ENCODE measurements at regions not wholly inside any gene's neighbourhood (a gene's known extent, or its start where the extent isn't known, plus 50 kb on each side); places are given as distances from the start of the nearest gene placed in this dataset.

DNA sequence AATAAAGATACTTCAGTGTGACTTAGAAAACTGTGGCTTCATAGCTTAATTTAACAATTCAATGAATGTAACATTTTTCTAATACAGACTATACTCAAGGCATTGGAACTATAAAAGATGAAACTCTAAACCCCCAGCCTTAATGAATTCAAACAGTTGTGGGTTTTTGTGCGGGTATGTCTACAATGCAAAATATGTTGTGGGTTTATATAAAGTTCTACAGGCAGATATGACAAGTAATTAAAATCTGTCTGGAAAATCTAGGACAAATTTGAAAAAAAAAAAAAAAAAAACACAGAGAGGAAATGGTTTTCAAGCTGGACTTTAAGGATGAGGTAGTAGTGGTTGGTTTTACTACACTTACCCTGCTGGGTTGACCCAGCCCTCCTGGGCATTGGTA lies 467.5 kb upstream of the TLE4 start:
- H3K36me3 ChIP-seq (ENCODE audit: control insufficient read depth in 2 of 2, insufficient read depth in 2 of 2, low read length in 2 of 2), result no peaks in the 10 kb centered on the region

DNA sequence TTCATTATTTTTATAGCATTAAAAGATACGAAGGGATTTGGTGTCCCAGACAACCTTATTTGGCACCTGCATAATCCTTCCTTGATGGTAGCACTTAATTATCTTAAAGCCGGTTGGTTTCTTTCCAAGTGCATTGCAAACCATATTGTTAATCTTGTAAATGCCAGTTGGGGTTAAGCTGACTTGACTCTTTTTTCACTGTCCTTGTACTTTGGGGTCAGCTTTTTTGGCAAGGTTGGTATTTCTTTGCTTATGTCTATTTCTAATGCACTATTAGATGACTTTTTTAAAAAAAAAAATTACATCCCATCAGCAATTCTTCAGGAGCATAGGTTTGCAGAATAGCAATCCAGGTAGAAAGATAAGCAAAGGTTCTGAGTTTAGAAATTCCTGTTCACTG lies 466.8 kb upstream of the TLE4 start:
- Histone ChIP-seq H3K36me3 (ENCODE audit: control insufficient read depth in 2 of 2, insufficient read depth in 2 of 2, low read length in 2 of 2) (no peaks in the 10 kb centered on the region), H3K9me3 (ENCODE audit: control insufficient read depth in 2 of 2, low read length in 2 of 2) (no peaks in the 10 kb centered on the region), H3K27ac (ENCODE audit: low read length) (no peak overlapping the region), H3K9ac (ENCODE audit: low read length in 2 of 2) (no peak overlapping the region), H3K4me1 (ENCODE audit: control insufficient read depth, insufficient read depth, low read length) (no peaks in the 10 kb centered on the region), H3K4me3 (ENCODE audit: low read length in 2 of 2) (no peak overlapping the region), H3K27me3 (ENCODE audit: control insufficient read depth in 1 of 2, insufficient read depth in 2 of 2, low read length in 2 of 2) (no peaks in the 10 kb centered on the region)

More for the DNA sequence above, 467.5 kb upstream of the TLE4 start:
- H3K27ac ChIP-seq (ENCODE audit: low read length), result no peak overlapping the region
- H3K9me3 ChIP-seq (ENCODE audit: control insufficient read depth in 2 of 2, low read length in 2 of 2), result no peaks in the 10 kb centered on the region
- no peaks in the 10 kb centered on the region for H3K27me3 ChIP-seq (ENCODE audit: control insufficient read depth in 1 of 2, insufficient read depth in 2 of 2, low read length in 2 of 2)
- no peak overlapping the region for H3K9ac ChIP-seq (ENCODE audit: low read length in 2 of 2)
- H3K4me3 ChIP-seq (ENCODE audit: low read length in 2 of 2), result no peak overlapping the region
- H3K4me1 ChIP-seq (ENCODE audit: control insufficient read depth, insufficient read depth, low read length), result no peaks in the 10 kb centered on the region

DNA sequence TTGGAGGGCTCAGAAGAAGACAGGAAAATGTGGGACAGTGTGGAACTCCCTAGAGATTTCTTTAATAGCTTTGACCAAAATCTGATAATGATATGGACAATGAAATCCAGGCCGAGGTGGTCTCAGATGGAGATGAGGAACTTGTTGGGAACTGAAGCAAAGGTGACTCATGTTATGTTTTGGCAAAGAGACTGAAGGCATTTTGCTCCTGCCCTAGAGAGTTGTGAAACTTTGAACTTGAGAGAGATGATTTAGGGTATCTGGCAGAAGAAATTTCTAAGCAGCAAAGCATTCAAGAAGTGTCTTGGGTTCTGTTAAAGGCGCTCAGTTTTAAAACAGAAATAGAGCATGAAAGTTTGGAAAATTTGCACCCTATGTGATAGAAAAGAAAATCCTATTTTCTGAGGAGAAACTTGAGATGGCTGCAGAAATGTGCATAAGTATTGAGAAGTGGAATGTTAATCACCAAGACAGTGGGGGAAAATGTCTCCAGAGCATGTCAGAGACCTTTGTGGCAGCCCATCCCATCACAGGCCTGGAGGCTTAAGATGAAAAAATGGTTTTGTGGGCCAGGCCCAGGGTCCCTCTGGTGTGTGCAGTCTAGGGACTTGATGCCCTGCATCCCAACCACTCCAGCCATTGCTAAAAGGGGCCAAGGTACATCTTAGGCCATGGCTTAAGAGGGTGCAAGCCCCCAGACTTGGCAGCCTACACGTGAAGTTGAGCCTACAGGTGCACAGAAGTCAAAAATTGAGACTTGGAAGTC lies 463.7 kb upstream of the TLE4 start:
- no peak overlapping the region for H3K4me3 ChIP-seq (ENCODE audit: low read length in 2 of 2)
- no peak overlapping the region for H3K27ac ChIP-seq (ENCODE audit: low read length)
- H3K9ac ChIP-seq (ENCODE audit: low read length in 2 of 2), result no peak overlapping the region
- H3K36me3 ChIP-seq (ENCODE audit: control insufficient read depth in 2 of 2, insufficient read depth in 2 of 2, low read length in 2 of 2), result no peaks in the 10 kb centered on the region
- no peaks in the 10 kb centered on the region for H3K27me3 ChIP-seq (ENCODE audit: control insufficient read depth in 1 of 2, insufficient read depth in 2 of 2, low read length in 2 of 2)
- no peaks in the 10 kb centered on the region for H3K4me1 ChIP-seq (ENCODE audit: control insufficient read depth, insufficient read depth, low read length)
- H3K9me3 ChIP-seq (ENCODE audit: control insufficient read depth in 2 of 2, low read length in 2 of 2), result no peaks in the 10 kb centered on the region

DNA sequence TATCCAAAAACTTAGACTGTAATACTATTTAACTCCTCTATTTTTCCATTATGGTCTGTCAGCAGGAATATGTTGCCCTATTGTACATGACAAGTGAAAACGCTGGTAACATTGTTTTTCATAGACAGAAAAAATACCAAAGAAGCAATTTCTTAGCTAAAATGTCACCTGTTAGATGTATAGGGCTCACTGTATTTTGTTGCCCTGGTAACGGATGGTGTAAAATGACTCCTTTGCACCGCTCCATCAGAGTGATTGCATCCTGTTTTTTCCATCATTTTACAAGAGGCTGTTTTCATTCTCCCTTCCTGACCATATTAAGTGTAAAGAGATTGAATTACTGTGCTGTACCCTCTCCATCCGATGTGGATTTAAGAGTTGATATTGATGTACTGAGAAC lies 460.1 kb upstream of the TLE4 start:
- Histone ChIP-seq H3K9ac (ENCODE audit: low read length in 2 of 2) (no peak overlapping the region), H3K4me3 (ENCODE audit: low read length in 2 of 2) (no peak overlapping the region)

DNA sequence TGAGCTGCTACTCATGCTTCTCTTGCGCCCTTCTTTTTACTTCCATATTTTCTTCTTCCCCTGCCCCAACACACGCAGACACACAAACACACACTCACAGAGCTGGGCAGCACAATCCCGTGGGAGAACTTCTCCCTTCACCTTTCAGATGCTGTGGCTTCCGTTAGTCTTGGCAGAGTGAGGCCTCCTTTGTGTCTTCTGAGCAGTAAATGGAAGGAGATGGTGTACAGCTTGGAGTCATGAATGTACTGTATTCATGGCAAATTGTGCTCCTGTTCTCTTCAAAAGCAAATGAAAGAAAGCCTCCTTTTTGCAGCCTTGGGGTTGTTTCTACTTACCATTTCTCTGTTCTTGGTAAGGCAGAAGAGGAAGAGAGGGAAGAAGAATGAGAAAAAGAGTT lies 456.6 kb upstream of the TLE4 start:
- no peak overlapping the region for H3K27ac ChIP-seq (ENCODE audit: low read length)
- H3K36me3 ChIP-seq (ENCODE audit: control insufficient read depth in 2 of 2, insufficient read depth in 2 of 2, low read length in 2 of 2), result no peaks in the 10 kb centered on the region
- H3K9me3 ChIP-seq (ENCODE audit: control insufficient read depth in 2 of 2, low read length in 2 of 2), result no peaks in the 10 kb centered on the region
- no peaks in the 10 kb centered on the region for H3K4me1 ChIP-seq (ENCODE audit: control insufficient read depth, insufficient read depth, low read length)
- no peak overlapping the region for H3K9ac ChIP-seq (ENCODE audit: low read length in 2 of 2)
- H3K27me3 ChIP-seq (ENCODE audit: control insufficient read depth in 1 of 2, insufficient read depth in 2 of 2, low read length in 2 of 2), result no peaks in the 10 kb centered on the region
- no peak overlapping the region for H3K4me3 ChIP-seq (ENCODE audit: low read length in 2 of 2)

More for the DNA sequence above, 460.1 kb upstream of the TLE4 start:
- Histone ChIP-seq H3K9me3 (ENCODE audit: control insufficient read depth in 2 of 2, low read length in 2 of 2) (no peaks in the 10 kb centered on the region), H3K27me3 (ENCODE audit: control insufficient read depth in 1 of 2, insufficient read depth in 2 of 2, low read length in 2 of 2) (no peaks in the 10 kb centered on the region), H3K4me1 (ENCODE audit: control insufficient read depth, insufficient read depth, low read length) (no peaks in the 10 kb centered on the region), H3K36me3 (ENCODE audit: control insufficient read depth in 2 of 2, insufficient read depth in 2 of 2, low read length in 2 of 2) (no peaks in the 10 kb centered on the region), H3K27ac (ENCODE audit: low read length) (no peak overlapping the region)

DNA sequence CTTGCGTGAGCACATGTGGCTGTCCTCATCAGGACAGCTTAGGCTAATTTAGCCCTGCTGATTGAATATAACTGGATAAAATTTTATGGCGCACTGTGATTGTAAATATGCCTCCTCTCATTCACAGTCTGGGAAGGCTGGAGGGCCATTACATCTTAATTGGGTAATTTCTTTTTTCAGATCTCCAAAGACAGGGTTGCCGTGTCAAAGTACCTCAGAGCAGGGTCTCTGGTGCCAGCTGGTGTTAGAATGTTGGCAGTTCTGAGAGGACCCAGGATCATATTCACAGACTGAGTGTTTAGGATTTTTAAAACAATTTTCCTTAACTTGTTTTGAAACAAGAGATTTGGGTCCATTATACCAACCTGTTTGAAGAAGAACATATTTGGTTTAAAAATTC lies 455.7 kb upstream of the TLE4 start:
- no peaks in the 10 kb centered on the region for H3K4me1 ChIP-seq (ENCODE audit: control insufficient read depth, insufficient read depth, low read length)
- H3K27ac ChIP-seq (ENCODE audit: low read length), result no peak overlapping the region
- no peak overlapping the region for H3K4me3 ChIP-seq (ENCODE audit: low read length in 2 of 2)
- no peak overlapping the region for H3K9ac ChIP-seq (ENCODE audit: low read length in 2 of 2)
- H3K9me3 ChIP-seq (ENCODE audit: control insufficient read depth in 2 of 2, low read length in 2 of 2), result no peaks in the 10 kb centered on the region
- no peaks in the 10 kb centered on the region for H3K36me3 ChIP-seq (ENCODE audit: control insufficient read depth in 2 of 2, insufficient read depth in 2 of 2, low read length in 2 of 2)
- no peaks in the 10 kb centered on the region for H3K27me3 ChIP-seq (ENCODE audit: control insufficient read depth in 1 of 2, insufficient read depth in 2 of 2, low read length in 2 of 2)

DNA sequence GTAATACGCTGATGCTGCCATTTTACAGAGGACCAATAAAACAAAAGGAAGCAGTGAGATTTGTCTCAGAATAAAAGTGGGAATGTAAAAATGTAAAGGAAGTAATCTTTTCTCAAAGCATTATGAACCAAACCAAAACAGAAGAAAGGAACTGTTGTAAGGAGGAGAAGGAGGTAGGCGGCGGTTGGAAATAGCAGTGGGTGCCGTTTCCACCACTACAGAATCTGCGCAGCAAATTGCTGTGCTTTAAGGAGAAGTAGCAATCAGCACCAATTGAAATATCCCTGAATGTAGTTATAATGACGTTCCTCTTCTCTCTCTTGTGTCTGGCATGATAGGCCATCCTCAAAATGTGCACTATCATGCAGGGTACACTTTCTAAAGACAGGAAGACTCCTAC lies 455.1 kb upstream of the TLE4 start:
- H3K9ac ChIP-seq (ENCODE audit: low read length in 2 of 2), result no peak overlapping the region
- H3K9me3 ChIP-seq (ENCODE audit: control insufficient read depth in 2 of 2, low read length in 2 of 2), result no peaks in the 10 kb centered on the region
- H3K4me1 ChIP-seq (ENCODE audit: control insufficient read depth, insufficient read depth, low read length), result no peaks in the 10 kb centered on the region
- H3K36me3 ChIP-seq (ENCODE audit: control insufficient read depth in 2 of 2, insufficient read depth in 2 of 2, low read length in 2 of 2), result no peaks in the 10 kb centered on the region
- H3K4me3 ChIP-seq (ENCODE audit: low read length in 2 of 2), result no peak overlapping the region
- H3K27me3 ChIP-seq (ENCODE audit: control insufficient read depth in 1 of 2, insufficient read depth in 2 of 2, low read length in 2 of 2), result no peaks in the 10 kb centered on the region
- H3K27ac ChIP-seq (ENCODE audit: low read length), result no peak overlapping the region

DNA sequence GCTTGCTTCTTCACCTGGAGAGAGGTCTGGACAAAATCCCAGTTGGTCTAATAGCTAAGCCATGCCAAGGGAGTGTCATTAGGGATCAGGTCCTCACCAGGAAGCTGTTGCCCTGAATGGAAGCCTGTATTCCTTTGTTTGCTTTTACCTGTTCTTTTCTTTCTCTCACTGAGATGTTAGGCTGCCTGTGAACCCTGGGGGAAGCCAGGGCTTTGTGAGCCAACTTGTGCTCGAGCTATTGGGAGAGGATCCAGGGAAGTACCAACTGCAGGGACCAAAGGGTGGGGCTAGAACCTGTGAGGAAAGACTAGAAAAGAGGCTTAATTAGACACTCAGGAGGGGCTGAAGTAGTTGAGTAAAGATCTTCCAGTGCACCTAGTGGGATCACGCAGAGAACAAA lies 451.2 kb upstream of the TLE4 start:
- H3K4me3 ChIP-seq (ENCODE audit: low read length in 2 of 2), result no peak overlapping the region
- H3K27ac ChIP-seq (ENCODE audit: low read length), result no peak overlapping the region

DNA sequence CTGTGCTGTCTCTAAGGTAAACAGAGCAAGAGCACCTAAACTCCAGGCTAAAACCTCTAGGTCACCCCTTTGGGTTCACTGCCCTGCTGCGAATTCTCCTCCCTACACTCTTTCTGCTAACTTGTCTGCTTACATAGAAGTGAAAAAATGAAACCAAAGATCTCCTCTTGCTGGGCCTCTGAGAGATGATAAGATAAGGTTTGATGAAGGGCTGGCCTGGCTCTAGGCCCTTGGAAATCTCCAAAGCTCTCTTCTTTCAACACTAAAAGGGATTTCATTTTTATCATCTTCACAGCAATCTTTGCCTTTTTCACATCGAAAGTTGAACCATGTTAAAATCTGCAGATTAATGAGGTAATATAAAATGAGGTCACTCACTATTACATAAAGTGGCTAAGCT lies 450.8 kb upstream of the TLE4 start:
- H3K27me3 ChIP-seq (ENCODE audit: control insufficient read depth in 1 of 2, insufficient read depth in 2 of 2, low read length in 2 of 2), result no peaks in the 10 kb centered on the region
- H3K9me3 ChIP-seq (ENCODE audit: control insufficient read depth in 2 of 2, low read length in 2 of 2), result no peaks in the 10 kb centered on the region
- no peaks in the 10 kb centered on the region for H3K36me3 ChIP-seq (ENCODE audit: control insufficient read depth in 2 of 2, insufficient read depth in 2 of 2, low read length in 2 of 2)
- no peak overlapping the region for H3K27ac ChIP-seq (ENCODE audit: low read length)
- no peak overlapping the region for H3K9ac ChIP-seq (ENCODE audit: low read length in 2 of 2)
- H3K4me3 ChIP-seq (ENCODE audit: low read length in 2 of 2), result no peak overlapping the region
- no peaks in the 10 kb centered on the region for H3K4me1 ChIP-seq (ENCODE audit: control insufficient read depth, insufficient read depth, low read length)

More for the DNA sequence above, 451.2 kb upstream of the TLE4 start:
- Histone ChIP-seq H3K9ac (ENCODE audit: low read length in 2 of 2) (no peak overlapping the region), H3K27me3 (ENCODE audit: control insufficient read depth in 1 of 2, insufficient read depth in 2 of 2, low read length in 2 of 2) (no peaks in the 10 kb centered on the region), H3K9me3 (ENCODE audit: control insufficient read depth in 2 of 2, low read length in 2 of 2) (no peaks in the 10 kb centered on the region), H3K4me1 (ENCODE audit: control insufficient read depth, insufficient read depth, low read length) (no peaks in the 10 kb centered on the region), H3K36me3 (ENCODE audit: control insufficient read depth in 2 of 2, insufficient read depth in 2 of 2, low read length in 2 of 2) (no peaks in the 10 kb centered on the region)

DNA sequence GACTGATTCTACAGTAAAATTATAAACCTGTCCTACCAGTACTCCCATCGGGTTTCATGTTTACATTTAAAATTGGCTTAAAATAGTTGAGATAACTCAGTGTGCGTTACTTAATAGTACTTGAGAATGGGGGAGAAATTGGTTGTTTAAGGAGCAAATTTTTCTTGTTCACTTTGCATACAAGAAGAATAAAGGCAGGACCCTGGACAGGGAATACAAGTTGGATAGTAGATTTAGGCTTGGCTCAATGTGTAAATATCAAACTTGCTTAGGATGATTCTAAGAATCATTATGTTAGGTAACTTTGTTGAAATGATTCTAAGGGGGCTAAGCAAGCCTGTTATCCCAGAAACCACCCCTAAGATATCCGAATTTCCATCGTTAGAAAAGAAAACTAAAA lies 448.4 kb upstream of the TLE4 start:
- Histone ChIP-seq H3K36me3 (ENCODE audit: control insufficient read depth in 2 of 2, insufficient read depth in 2 of 2, low read length in 2 of 2) (no peaks in the 10 kb centered on the region), H3K9me3 (ENCODE audit: control insufficient read depth in 2 of 2, low read length in 2 of 2) (no peaks in the 10 kb centered on the region), H3K27ac (ENCODE audit: low read length) (no peak overlapping the region), H3K4me3 (ENCODE audit: low read length in 2 of 2) (no peak overlapping the region), H3K4me1 (ENCODE audit: control insufficient read depth, insufficient read depth, low read length) (no peaks in the 10 kb centered on the region), H3K27me3 (ENCODE audit: control insufficient read depth in 1 of 2, insufficient read depth in 2 of 2, low read length in 2 of 2) (no peaks in the 10 kb centered on the region), H3K9ac (ENCODE audit: low read length in 2 of 2) (no peak overlapping the region)

DNA sequence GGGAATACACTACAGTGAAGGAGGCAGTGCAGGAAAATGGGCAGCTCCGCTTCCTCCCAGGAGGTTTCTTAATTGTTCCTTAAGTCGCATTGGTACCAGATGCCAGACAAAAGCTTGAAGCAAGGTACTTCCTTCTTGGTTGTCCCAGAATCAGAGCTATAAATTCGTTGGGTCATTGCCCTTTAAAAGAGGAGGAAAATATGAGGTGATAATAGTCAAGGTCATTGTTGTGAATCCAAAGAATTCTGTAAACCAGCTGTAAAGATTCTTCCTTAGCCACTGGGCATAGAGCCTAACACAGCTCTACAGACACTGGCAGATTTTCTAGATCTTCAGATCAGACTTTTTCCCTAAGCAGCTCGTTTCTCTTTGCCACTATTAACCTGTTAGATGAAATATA lies 444.1 kb upstream of the TLE4 start:
- H3K4me1 ChIP-seq (ENCODE audit: control insufficient read depth, insufficient read depth, low read length), result no peaks in the 10 kb centered on the region
- no peak overlapping the region for H3K27ac ChIP-seq (ENCODE audit: low read length)
- H3K9me3 ChIP-seq (ENCODE audit: control insufficient read depth in 2 of 2, low read length in 2 of 2), result no peaks in the 10 kb centered on the region
- H3K36me3 ChIP-seq (ENCODE audit: control insufficient read depth in 2 of 2, insufficient read depth in 2 of 2, low read length in 2 of 2), result no peaks in the 10 kb centered on the region
- H3K4me3 ChIP-seq (ENCODE audit: low read length in 2 of 2), result no peak overlapping the region
- no peaks in the 10 kb centered on the region for H3K27me3 ChIP-seq (ENCODE audit: control insufficient read depth in 1 of 2, insufficient read depth in 2 of 2, low read length in 2 of 2)
- H3K9ac ChIP-seq (ENCODE audit: low read length in 2 of 2), result no peak overlapping the region
